Fibroblast of skin of right biceps (primary cell): ENCODE measurements at regions not wholly inside any gene's neighbourhood (a gene's known extent, or its start where the extent isn't known, plus 50 kb on each side); places are given as distances from the start of the nearest gene placed in this dataset.

Experiments
- DNase-seq: peaks from one replicate; pipeline ENCODE4 v3.0.0-alpha.2; 2013

DNA sequence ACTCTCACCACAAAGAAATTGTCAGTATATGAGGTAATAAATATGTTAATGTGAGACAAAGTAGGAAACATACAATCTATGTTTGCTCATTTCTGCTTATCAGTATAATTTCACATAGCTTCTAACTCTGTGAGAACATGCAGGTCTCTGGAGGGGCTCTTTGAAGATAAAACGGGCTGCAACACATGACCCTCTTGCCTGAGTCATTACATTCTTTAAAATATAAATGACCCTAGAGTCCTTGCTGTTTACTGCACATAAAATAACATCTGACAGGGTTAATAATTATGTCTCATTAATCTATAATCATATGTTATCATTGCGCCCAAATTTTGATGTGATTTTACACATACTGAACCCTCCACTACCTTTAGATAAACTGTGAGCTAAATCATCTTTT is 681.5 kb downstream of the ARAP2 start:
- no peak for DNase-seq

DNA sequence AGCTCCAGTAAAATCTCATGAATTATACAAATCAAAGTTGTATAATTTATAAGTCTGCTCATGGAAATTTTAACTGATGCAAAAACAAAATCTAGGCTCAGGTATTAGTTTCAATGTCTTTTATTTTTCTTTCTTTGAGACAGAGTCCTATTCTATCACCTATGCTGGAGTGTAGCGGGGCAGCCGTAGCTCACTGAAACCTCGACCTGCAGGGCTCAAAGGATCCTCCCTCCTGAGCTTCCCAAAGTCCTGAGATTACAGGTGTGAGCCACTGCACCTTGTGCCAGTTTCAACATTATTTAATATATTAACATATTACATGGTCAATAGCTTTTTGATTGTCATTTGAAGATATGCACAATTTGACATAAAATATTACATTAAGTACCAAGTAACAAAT is 678.7 kb downstream of the ARAP2 start:
- no peak for DNase-seq

DNA sequence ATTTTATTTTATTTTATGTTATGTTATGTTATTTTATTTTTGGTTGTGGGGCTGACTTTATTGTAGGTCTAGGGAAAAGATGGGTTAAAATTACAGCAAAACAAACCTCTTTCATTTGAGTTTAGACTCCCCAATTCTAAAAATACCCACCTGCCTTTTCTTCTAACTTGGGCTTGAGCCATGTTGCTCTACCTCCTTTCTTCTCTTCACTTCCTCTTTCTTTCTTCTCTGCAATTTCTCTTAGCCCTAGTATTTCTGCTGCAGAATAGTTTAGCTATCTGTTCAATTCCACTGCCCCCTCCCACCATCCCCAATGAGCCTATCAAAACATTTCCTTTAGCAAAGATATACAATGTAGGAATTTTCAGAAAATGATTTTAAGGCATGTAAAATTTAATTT is 653.3 kb downstream of the ARAP2 start:
- DNase-seq = no peak

DNA sequence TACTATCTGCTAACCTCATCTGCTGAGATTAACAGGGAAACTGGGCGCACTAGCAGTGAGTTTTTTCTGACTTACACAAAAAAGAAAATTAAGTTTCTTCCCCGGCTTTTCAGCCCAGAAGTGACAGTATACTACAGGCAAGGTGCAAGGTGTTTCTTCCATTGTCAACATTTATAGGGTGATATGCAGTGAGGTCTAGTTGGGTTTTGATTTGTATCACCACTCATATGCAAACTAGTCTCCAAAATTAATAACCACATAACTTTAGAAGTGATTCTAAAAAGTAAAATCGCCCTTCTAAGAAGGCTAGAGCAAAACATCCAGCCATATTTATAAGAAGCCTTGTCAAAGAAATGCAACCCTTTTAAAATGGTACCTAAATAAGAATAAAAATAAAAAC is 640.1 kb downstream of the ARAP2 start:
- no peak for DNase-seq

DNA sequence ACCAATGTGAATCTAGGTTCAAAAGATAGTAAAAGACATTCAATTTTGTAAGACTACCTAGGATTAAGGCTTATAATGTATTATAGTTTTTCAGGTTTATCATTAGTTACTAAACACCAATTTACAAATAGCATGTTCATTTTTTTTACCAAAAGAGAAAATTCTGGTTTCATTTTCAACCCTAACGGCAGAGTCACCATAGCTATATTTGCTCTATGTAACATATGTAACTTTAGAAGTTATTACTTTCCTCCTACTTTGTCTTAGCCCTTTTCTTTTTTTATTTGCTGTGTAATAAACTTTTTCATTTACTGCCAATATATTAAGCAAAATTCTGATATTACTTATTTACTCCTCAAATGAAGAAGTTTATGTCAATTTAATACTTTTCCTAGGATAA is 639.6 kb downstream of the ARAP2 start:
- no peak for DNase-seq

DNA sequence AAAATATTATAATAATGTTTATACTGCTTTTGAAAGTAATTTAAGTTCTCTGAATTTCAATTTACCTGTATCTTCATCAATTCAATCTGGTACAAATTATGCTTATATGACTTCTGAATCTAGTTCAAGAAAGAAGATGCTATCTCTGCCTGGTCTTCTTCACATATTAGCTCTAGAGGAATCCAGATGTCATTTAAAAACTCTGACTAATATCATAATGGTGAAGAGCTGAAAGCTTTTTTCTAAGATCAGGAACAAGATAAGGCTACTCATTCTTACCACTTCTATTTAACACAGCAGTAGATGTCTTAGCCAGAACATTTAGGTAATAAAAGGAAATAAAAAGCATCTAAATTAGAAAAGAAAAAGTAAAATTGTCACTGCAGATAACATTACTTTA is 636.1 kb downstream of the ARAP2 start:
- no peak for DNase-seq

DNA sequence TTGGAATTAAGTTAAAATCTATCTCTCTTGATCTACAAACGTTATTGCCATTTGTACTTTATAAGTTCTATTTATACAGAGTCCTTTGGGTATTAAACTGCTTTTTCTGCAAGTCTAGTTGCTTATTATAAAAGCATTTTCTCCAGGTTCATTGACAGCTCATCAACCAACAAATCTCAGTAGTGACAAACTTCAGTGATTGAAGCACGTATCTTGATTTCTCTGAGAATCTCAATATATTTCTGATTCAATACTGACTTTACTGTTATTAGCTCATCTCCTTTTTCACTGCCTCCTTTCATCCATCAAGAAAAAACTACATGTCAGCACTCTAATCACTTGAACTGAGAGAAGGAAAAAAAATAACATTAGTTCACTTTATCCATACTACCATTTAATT is 630.2 kb downstream of the ARAP2 start:
- no peak for DNase-seq

DNA sequence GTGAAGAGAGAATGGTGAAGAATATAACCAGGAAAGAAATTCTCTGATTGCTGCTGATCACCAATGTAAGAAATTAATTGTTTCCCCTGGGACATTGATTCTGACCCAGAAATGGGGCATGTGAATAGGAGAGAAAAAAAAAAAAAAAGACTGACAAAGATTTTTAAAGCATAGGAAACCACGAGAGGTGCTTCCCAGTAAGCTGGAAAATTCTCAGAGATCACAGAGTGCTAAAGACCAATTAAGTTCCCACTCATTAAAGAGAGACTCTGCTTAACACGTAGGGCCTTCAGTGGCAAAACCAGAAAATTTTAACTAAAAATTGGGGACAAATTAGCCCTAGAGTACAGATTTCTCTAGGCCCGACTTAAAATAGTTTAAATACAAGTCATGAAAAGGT is 604.4 kb downstream of the ARAP2 start:
- DNase-seq = no peak

DNA sequence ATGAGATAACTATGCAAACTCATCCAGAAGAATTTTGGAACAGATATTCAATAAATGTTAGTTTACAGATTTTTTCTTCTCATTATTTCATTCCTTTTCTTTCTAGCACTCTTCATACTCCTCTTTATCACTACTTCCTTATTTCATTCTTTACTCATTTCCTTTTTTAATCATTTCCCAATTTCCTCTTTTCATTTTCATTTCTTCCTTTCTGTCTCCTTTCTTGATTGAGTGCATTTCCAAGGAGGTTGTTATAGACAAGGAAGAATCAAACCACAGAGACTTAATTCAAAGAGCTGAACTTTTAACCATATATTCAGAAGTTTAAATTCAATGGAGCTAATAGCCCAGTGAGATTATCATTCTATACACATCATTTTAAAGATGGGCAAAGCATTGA is 600.7 kb downstream of the ARAP2 start:
- no peak for DNase-seq

DNA sequence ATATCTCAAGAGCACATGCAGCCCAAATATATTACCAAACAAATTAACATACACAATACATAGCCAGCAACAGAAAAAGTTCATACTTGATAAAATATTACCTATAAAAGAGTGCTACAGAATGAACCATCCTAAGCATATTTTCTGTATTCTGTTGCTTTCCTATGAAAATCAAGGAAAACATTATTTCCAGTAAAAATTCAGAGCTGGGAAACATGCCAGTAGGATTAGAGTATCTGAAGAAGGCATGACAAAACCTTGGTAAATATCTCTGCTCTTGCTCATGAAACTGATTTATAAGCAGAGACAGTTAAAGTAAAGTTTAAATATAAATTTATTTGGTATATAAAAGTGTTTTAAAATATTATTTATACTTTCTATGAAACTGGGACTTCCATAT is 599.7 kb downstream of the ARAP2 start:
- peak; percentile 9 for DNase-seq

DNA sequence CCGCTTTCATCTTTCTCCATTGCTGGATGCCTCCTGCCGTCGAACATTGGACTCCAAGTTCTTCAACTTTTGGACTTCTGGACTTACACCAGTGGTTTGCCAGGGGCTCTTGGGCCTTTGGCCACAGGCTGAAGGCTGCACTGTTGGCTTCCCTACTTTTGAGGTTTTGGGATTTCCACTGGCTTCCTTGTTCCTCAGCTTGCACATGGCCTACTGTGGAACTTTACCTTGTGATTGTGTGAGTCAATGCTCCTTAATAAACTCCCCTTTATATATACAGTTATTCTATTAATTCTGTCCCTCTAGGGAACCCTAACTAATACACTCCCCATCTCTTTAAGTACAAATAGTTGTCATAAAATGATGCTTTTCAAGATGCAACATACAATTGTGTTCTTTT is 595.3 kb downstream of the ARAP2 start:
- no peak for DNase-seq

DNA sequence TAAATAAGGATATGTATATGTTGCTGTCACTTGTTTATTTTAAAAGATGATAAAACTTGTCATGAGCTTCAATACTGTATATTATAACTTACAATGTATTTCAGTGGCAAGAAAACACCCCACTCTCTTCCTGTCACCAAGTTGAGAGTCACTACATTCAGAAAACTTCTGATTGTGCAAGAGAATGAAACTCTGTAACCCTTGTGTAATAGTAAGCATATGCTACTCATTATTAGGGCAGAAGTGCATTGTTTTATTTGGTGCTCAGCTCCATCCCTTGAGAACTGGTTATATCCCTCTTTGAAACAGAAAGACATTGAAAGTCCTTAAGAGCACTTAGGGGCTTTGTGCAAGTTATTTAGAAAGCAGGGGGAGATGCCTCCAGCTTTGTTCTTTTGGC is 594.5 kb downstream of the ARAP2 start:
- DNase-seq = no peak

DNA sequence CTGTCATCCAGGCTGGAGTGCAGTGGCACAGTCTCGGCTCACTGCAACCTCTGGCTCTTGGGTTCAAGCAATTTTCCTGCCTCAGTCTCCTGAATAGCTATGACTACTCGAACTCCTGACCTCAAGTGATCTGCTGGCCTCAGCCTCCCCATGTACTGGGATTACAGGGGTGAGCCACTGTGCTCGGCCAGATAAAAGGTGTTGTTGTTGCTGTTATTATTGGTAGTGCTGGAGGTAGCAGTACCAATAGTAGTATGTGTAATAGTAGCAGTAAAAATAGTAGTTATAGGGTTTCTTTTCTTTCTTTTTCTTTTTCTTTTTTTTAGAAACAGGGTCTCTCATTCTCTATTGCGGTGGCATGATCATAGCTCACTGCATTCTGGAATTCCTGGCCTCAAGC is 592.1 kb downstream of the ARAP2 start:
- no peak for DNase-seq

DNA sequence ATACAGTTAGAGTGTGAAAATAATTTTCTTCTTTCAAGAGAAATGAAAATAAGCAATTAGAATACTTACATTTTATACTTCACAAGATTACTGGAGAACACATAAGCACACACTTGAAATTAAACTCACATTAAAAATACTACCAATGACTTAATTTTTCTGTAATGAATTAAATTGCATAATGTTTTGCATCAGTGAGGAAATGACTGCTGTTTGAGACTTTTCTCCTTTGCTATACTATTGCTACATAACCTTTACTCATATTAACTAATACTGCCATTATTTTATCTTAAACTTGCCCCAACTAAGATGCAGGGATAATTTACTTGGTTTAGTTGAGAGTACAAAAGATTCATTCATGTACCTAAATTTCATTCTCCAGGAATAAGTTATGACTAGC is 590.9 kb downstream of the ARAP2 start:
- no peak for DNase-seq

DNA sequence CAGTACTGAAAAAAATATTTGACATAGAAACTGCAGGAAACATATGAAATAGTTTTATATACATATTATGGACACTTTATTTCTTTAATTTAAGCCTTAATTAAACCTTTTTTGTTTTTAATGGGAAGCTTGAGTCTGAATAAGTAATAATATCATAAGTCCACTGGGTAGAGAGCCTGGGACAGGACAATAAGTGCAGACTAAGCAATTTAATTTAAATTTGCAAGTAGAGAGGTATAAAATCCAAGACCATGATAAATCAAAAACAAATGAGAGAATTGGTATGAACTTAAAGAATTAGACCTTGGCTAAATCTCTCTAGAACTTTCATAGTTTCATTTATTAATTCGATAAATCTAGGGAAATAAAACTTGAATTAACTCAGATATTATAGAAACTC is 571.2 kb downstream of the ARAP2 start:
- DNase-seq = no peak

DNA sequence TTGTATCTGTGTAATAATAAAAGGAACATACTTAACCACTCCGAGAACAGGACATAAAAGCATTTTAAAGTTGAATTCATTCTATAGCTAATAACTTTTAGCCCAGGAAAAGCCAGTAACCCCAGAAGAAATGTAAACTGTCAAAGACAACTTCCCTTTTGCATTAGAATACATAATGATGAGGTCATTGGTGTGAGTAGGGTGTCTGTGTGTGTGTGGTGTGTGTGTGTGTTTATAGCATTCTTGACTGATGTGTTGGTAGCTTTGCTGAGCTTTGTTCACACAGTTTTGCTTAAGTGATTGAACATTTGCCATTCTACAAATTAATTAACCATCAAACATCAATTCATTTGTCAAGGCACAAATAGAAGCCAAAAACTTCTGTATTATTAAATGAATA is 559.6 kb downstream of the ARAP2 start:
- DNase-seq = no peak

DNA sequence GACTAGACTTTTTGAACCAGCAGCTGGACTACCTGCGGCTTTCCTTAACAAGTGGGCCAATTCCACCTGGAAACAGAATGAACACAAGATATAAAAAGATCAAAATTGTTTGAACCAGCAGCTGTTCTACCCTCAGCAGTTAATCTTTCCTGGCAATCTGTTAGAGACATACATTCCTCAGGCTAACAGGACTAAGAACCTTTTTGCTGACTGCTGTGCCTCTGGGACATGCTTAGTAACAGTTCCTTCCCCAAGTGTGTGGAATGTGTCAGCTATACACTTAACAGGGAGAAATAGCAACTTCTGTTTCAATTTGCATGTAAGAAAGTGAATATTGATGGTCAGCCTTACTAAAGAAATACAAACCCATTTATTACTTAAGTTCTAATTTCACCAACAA is 554.4 kb downstream of the ARAP2 start:
- DNase-seq = no peak

DNA sequence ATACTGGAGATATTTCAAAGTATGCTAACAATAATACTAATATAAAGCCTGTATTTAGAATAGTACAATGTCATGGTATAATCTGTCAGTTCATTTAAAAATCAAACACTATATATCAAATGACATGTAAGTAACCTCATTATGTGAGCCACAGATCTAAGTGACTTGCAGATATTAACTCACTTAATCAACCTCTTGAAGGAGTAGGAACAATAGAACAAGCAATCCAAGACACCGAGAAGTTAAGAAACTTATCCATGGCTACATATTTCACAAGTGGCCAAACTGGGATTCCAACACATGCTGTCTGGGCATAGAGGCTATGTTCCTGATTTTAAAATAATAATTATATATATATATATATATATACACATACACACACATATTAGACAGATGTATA is 554.0 kb downstream of the ARAP2 start:
- DNase-seq = no peak

DNA sequence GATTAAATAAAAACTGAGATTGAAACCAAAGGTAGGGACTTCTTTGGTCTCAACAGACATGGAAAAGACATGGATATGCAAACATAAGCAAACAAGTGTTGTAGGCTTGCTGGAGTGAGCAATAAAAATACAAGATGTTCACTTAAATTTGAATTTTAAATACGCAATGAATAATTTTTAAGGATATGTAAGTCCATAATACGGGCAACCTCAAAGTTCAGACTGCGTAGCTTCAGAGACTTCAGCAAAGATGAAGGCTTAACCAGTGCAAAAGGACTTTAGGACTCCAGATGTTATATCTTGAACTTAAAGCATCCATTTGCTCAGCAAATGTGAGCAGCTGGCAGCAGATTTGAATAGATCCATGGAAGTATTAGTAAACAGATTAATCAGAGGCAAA is 549.3 kb downstream of the ARAP2 start:
- no peak for DNase-seq

DNA sequence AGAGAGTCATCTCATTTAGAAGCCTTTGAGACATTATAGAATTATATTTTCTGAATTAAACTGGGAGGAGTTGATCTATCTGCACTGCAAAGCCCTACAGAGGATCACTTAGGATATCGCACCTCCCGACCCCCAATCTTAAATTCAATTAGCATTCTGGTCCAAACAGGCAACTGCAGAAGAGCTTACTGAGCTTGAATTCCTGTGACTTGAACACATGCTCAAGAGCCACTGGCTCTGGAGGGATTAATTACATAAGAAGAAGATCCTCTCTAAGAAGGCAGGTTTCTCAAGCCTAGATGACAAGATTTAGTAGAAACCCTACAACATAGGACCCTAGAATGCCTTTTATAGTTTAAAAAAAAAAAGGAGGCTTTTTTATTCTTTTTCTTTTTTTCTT is 548.9 kb downstream of the ARAP2 start:
- DNase-seq = no peak

DNA sequence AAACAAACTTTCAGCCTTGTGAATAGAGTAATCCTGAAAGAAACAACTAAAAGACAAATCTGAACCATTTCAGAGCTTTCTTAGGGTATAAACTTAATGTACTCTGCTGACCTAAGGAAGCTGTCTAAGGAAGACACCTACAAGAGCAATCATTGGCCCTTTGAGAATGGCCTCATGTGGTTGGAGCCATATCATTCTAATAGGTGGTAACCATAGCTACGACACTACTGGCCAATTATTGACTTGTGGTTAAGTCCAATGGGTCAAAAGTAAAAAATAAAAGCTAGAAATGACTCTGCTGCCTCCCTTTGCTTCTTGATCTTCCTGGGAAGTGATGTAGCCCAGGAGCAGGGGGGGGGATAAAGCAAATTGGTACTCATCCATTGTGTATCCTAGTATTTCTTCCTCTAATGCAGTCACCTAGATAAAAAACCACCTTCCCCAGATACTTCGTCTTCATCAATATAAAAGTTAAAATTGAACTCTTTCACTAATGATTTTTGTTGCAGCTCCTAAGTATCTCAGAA is 547.0 kb downstream of the ARAP2 start:
- no peak for DNase-seq

DNA sequence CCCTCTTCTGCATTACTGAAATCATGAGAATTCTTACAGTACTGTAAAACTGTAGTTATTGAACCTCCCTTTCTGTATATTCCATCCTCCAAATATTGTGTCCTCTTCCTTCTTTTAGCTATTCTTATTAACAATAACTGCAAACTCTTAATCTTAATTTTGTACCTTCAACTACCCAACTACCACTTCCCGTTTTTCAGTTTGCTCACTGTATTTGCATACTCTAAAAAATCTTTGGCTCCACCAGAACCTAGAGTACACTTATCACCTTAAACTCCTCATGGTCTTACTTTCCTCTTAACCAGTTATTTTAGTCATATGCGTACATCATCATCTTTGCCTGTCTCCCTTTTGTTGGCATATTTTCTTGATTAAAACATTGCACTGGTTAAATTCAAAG is 543.7 kb downstream of the ARAP2 start:
- DNase-seq = no peak

DNA sequence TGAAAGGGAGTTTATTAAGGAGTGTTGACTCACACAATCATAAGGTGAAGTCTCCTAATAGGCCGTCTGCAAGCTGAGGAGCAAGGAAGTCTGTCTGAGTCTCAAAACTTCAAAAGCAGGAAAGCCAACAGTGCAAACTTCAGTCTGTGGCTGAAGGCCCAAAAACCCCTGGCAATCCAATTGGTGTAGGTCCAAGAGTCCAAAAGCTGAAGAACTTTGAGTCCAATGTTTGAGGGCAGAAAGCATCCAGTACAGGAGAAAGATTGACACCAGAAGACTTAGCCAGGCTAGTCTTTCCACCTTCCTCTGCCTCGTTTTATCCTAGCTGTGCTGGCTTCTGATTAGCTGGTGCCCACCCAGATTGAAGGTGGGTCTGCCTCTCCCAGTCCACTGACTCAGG is 535.2 kb downstream of the ARAP2 start:
- no peak for DNase-seq

DNA sequence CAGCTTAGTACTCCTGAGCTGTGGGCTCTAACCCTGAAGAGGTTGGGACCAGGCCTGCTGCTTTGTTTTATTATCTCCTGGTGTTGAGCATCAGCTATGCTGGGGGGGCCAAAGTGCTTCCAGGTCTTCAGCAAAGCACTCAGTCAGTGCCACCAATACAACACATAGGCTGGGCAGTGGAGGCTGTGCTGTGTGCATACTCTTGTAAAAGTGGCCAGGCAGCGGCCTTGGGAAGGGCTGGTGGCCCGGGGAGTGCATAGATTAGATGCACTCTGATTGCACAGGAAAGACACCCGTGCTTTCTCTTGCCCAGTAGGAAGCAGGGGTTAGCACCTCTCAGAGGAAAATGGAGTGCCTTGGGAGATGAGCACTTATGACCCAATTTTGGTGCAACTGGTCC is 534.0 kb downstream of the ARAP2 start:
- DNase-seq = no peak

DNA sequence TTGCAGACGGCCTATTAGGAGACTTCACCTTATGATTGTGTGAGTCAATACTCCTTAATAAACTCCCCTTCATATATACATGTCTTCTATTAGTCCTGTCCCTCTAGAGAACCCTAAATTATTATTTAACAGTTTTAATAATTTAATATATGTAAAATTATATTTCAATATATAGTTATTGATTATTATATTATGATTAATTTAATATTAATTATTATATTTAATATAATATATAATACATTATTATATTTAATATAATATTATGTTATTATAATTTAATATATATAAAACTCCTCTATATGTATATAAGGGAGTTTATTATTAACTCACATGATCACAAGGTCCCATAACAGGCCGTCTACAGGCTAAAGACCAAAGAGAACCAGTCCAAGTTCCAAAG is 533.2 kb downstream of the ARAP2 start:
- DNase-seq = no peak

DNA sequence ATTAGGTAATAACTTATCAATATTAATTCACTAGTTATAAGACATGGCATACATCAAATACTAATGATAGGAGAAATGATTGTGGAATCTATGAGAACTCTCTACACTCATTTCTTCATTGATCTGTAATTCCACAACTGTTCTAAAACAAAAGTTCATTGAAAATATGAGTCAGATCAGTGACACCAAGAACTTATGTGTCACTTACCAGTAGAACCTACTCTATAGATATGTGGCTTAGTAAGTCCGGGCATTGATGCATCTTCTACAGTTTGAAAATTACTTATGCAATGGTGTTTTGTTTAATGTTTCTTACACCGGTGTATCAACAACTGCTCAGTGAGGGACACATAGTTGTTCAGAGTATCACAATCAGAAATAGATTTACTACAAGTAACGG is 520.3 kb downstream of the ARAP2 start:
- DNase-seq = no peak
